HepG2 (cell line): ENCODE measurements at regions not wholly inside any gene's neighbourhood (a gene's known extent, or its start where the extent isn't known, plus 50 kb on each side); places are given as distances from the start of the nearest gene placed in this dataset.

ENCODE experiments used
- GZF1 ChIP-seq: sonication (generic); formaldehyde crosslinking; IDR thresholded peaks from 2 replicates; pipeline ENCODE4 v1.5.1; 2020; ENCODE audit warnings: mild to moderate bottlenecking, missing genetic modification reagents
- HMGA1 ChIP-seq: sonication (generic); formaldehyde crosslinking; conservative IDR thresholded peaks from 2 replicates; pipeline ENCODE4 v1.4.0; 2020; ENCODE audit warnings: missing genetic modification reagents
- KLF12 ChIP-seq: sonication (generic); formaldehyde crosslinking; IDR thresholded peaks from 2 replicates; pipeline ENCODE4 v1.4.0; 2020; ENCODE audit warnings: missing genetic modification reagents, borderline replicate concordance
- SIX1 ChIP-seq: sonication (generic); formaldehyde crosslinking; IDR thresholded peaks from 2 replicates; pipeline ENCODE4 v1.4.0; 2020; ENCODE audit warnings: missing genetic modification reagents, borderline replicate concordance
- THRA ChIP-seq: sonication (generic); formaldehyde crosslinking; IDR thresholded peaks from 2 replicates; pipeline ENCODE4 v1.4.0; 2020; ENCODE audit warnings: missing genetic modification reagents, borderline replicate concordance
- ZBTB21 ChIP-seq: sonication (generic); formaldehyde crosslinking; IDR thresholded peaks from 2 replicates; pipeline ENCODE4 v1.4.0; 2020; ENCODE audit warnings: missing genetic modification reagents
- ZFAT ChIP-seq: sonication (generic); formaldehyde crosslinking; conservative IDR thresholded peaks from 2 replicates; pipeline ENCODE4 v1.8.1; 2023; ENCODE audit warnings: missing genetic modification reagents, inconsistent platforms
- ZFP1 ChIP-seq: IDR thresholded peaks from 2 replicates; pipeline ENCODE4 v1.6.1; 2016
- ZMYM3 ChIP-seq: sonication (generic); formaldehyde crosslinking; IDR thresholded peaks from 2 replicates; pipeline ENCODE4 v1.5.1; 2020; ENCODE audit warnings: mild to moderate bottlenecking, missing genetic modification reagents
- ZMYM4 ChIP-seq: sonication (generic); formaldehyde crosslinking; IDR thresholded peaks from 2 replicates; pipeline ENCODE4 v1.8.1; 2023; ENCODE audit warnings: mild to moderate bottlenecking, missing genetic modification reagents
- ZNF24 ChIP-seq: fragments of 450-650 bp; IDR thresholded peaks from 2 replicates; pipeline ENCODE4 v1.6.1; 2017; ENCODE audit warnings: antibody characterized with exemption, mild to moderate bottlenecking
- ZNF512 ChIP-seq: sonication (generic); formaldehyde crosslinking; IDR thresholded peaks from 2 replicates; pipeline ENCODE4 v1.4.0; 2020; ENCODE audit warnings: mild to moderate bottlenecking, missing genetic modification reagents
- ZNF564 ChIP-seq: sonication (generic); formaldehyde crosslinking; IDR thresholded peaks from 2 replicates; pipeline ENCODE4 v1.8.1; 2023; ENCODE audit warnings: mild to moderate bottlenecking, missing genetic modification reagents
- ZNF598 ChIP-seq: sonication (generic); formaldehyde crosslinking; IDR thresholded peaks from 2 replicates; pipeline ENCODE4 v1.5.1; 2020; ENCODE audit warnings: mild to moderate bottlenecking, missing genetic modification reagents, borderline replicate concordance
- ZNF652 ChIP-seq: IDR thresholded peaks from 2 replicates; pipeline ENCODE4 v1.6.1; 2016; ENCODE audit warnings: low read depth, borderline replicate concordance
- TF ChIP-seq, protein P1 (sequence below): sonication (generic); formaldehyde crosslinking; conservative IDR thresholded peaks from 2 replicates; pipeline ENCODE4 v1.8.1; 2023; ENCODE audit warnings: missing genetic modification reagents
- TF ChIP-seq, protein P2 (sequence below): sonication (generic); formaldehyde crosslinking; IDR thresholded peaks from 2 replicates; pipeline ENCODE4 v1.4.0; 2020; ENCODE audit warnings: missing genetic modification reagents, mild to moderate bottlenecking, borderline replicate concordance

DNA sequence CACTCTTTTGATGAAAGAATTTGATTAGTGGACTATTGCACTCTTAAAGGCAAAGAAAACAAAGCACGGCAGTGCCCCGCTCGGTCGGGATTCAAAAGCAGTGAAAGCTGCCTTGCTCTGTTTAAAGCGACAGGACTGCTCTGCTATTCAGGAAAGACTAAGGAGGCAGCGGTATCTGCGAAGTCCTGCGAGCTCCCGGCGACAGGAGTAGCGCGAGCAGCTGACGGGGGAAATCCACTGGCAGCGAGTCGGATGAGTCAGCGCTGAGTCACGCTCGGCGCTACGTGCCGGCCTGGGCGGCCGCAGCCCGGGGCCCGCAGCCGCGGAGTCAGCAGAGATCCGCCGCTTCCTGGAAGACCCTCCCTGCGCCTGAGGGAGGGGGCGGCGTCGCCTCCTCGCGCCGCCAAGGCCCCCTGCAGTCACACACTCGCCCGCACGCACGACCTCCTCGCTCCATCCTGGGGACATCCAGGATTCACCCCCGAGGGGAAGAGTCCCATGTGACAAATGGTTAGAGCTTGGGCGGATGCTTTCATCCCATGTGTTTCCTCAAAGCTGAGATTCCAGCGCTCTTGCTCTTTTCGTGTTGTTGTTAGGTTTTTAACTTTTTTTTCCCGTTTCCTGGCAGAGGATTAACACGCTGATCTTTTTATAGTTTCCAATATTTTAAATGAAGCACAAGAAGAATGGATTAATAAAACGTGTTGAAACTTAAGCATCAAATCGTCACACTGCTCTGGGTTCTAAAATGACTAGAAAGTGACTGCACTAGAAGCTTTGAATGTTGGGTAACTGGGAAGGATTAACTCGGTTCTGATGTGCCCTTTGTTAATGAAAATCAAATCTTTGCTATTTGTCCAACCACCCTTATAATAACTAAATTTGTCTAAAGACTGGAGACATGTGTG, 102.5 kb downstream of the ARRDC3 start (continued):
- TF ChIP-seq ZFAT (CRISPR knock-in tag) = no peak
- TF ChIP-seq HMGA1 = no peak
- TF ChIP-seq ZNF512 (CRISPR knock-in tag) = peak; percentile 80
- TF ChIP-seq, protein P1, sequence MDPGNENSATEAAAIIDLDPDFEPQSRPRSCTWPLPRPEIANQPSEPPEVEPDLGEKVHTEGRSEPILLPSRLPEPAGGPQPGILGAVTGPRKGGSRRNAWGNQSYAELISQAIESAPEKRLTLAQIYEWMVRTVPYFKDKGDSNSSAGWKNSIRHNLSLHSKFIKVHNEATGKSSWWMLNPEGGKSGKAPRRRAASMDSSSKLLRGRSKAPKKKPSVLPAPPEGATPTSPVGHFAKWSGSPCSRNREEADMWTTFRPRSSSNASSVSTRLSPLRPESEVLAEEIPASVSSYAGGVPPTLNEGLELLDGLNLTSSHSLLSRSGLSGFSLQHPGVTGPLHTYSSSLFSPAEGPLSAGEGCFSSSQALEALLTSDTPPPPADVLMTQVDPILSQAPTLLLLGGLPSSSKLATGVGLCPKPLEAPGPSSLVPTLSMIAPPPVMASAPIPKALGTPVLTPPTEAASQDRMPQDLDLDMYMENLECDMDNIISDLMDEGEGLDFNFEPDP (CRISPR knock-in tag) = no peak
- TF ChIP-seq, protein P2, sequence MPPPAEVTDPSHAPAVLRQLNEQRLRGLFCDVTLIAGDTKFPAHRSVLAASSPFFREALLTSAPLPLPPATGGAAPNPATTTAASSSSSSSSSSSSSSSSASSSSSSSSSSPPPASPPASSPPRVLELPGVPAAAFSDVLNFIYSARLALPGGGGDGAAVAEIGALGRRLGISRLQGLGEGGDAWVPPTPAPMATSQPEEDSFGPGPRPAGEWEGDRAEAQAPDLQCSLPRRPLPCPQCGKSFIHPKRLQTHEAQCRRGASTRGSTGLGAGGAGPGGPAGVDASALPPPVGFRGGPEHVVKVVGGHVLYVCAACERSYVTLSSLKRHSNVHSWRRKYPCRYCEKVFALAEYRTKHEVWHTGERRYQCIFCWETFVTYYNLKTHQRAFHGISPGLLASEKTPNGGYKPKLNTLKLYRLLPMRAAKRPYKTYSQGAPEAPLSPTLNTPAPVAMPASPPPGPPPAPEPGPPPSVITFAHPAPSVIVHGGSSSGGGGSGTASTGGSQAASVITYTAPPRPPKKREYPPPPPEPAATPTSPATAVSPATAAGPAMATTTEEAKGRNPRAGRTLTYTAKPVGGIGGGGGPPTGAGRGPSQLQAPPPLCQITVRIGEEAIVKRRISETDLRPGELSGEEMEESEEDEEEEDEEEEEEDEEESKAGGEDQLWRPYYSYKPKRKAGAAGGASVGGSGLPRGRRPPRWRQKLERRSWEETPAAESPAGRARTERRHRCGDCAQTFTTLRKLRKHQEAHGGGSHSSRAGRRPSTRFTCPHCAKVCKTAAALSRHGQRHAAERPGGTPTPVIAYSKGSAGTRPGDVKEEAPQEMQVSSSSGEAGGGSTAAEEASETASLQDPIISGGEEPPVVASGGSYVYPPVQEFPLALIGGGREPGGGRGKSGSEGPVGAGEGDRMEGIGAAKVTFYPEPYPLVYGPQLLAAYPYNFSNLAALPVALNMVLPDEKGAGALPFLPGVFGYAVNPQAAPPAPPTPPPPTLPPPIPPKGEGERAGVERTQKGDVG (CRISPR knock-in tag) = no peak
- no peak for TF ChIP-seq ZNF24
- TF ChIP-seq KLF12 (CRISPR knock-in tag) = peak; percentile 69; the same call in 1 of the 2 replicates
- no peak for TF ChIP-seq ZNF652
- 0 out of 2 replicates have a peak, but pooled peaks have one; percentile 24 for TF ChIP-seq THRA
- TF ChIP-seq GZF1 = 0 out of 2 replicates have a peak, but pooled peaks have one; percentile 46
- peak; percentile 60; the same call in 1 of the 2 replicates for TF ChIP-seq ZMYM4 (CRISPR knock-in tag)
- peak; percentile 80; the same call in 1 of the 2 replicates for TF ChIP-seq ZMYM3 (CRISPR knock-in tag)
- no peak for TF ChIP-seq SIX1 (CRISPR knock-in tag)
- no peak for TF ChIP-seq ZFP1 (CRISPR knock-in tag)
- TF ChIP-seq ZNF564 = peak; percentile 78; the same call in 1 of the 2 replicates
- peak; percentile 75; the same call in 1 of the 2 replicates for TF ChIP-seq ZNF598 (CRISPR knock-in tag)
- TF ChIP-seq ZBTB21 (CRISPR knock-in tag) = no peak; the same call in 1 of the 2 replicates
